Activated naive CD4-positive, alpha-beta T cell treated with anti-CD3 and anti-CD28 coated beads, Interleukin-2, amount 50 U/mL, for 72 hours (primary cell): ENCODE measurements at regions not wholly inside any gene's neighbourhood (a gene's known extent, or its start where the extent isn't known, plus 50 kb on each side); places are given as distances from the start of the nearest gene placed in this dataset.
A peak's percentile ranks its signal among the peaks of the same experiment; 100 is the strongest.

ENCODE experiments used
- ATAC-seq, 2 donors: fragments of 150-1000 bp; cut with Tn5 transposase; 2 replicates each; pipeline ENCODE4 v1.10.0; 2021; ENCODE audit warnings: mild to moderate bottlenecking in 2 of 2, moderate library complexity in 2 of 2
- DNase-seq, 2 donors: peaks; one replicate each; pipeline ENCODE4 v3.0.0; 2021 to 2022; ENCODE audit warnings: low spot score in 2 of 2
- H3K27ac Mint-ChIP-seq, 2 donors: one replicate each; pipeline ENCODE4 v1.8.0; 2022; ENCODE audit warnings: mild to moderate bottlenecking in 2 of 2, mixed read lengths in 2 of 2
- H3K36me3 Mint-ChIP-seq, 2 donors: one replicate each; pipeline ENCODE4 v1.8.0; 2022; ENCODE audit warnings: mixed read lengths in 2 of 2
- H3K9me3 Mint-ChIP-seq, 2 donors: one replicate each; pipeline ENCODE4 v1.8.0; 2022; ENCODE audit warnings: mixed read lengths in 2 of 2

- no peak overlapping the region for H3K27ac Mint-ChIP-seq
- DNase-seq (no peak), ATAC-seq (no peak)
- peaks cover 0 to 15% of the 10 kb centered on the region in 2 donors for H3K9me3 Mint-ChIP-seq
- no peaks in the 10 kb centered on the region for H3K36me3 Mint-ChIP-seq
These were observed 378.2 kb downstream of the FOXO1 start for GRCh38 chr13:40288259-40288658.

GRCh38 chr13:40290758-40291157 lies 375.7 kb downstream of the FOXO1 start:
- Mint-ChIP-seq H3K27ac (peak overlapping the region in 1 of 2 donors; percentile 24), H3K36me3 (peaks cover 0 to 7% of the 10 kb centered on the region in 2 donors)
- ATAC-seq: peak in 1 of 2 donors; percentile 69

GRCh38 chr13:40292108-40292507 lies 374.3 kb downstream of the FOXO1 start:
- ATAC-seq (no peak), DNase-seq (no peak)
- H3K9me3 Mint-ChIP-seq: peaks cover 0 to 25% of the 10 kb centered on the region in 2 donors
- H3K36me3 Mint-ChIP-seq: peaks cover 0 to 15% of the 10 kb centered on the region in 2 donors
- no peak overlapping the region for H3K27ac Mint-ChIP-seq

More at GRCh38 chr13:40290758-40291157, 375.7 kb downstream of the FOXO1 start:
- H3K9me3 Mint-ChIP-seq: peaks cover 0 to 20% of the 10 kb centered on the region in 2 donors
- DNase-seq: no peak

GRCh38 chr13:40292536-40292935 lies 373.9 kb downstream of the FOXO1 start:
- ATAC-seq: no peak
- DNase-seq: no peak
- Mint-ChIP-seq H3K36me3 (peaks cover 0 to 15% of the 10 kb centered on the region in 2 donors), H3K9me3 (peaks cover 0 to 23% of the 10 kb centered on the region in 2 donors), H3K27ac (no peak overlapping the region)

- H3K9me3 Mint-ChIP-seq: peaks cover 32 to 38% of the 10 kb centered on the region in 2 donors
- no peak for DNase-seq
- ATAC-seq: no peak
- H3K27ac Mint-ChIP-seq: no peak overlapping the region
- peaks cover 31 to 58% of the 10 kb centered on the region in 2 donors for H3K36me3 Mint-ChIP-seq
These were observed 364.1 kb downstream of the FOXO1 start for GRCh38 chr13:40302351-40302750.

- no peak for ATAC-seq
- no peak overlapping the region for H3K27ac Mint-ChIP-seq
- no peak for DNase-seq
- peaks cover 27 to 50% of the 10 kb centered on the region in 2 donors for H3K9me3 Mint-ChIP-seq
- peaks cover 31 to 77% of the 10 kb centered on the region in 2 donors for H3K36me3 Mint-ChIP-seq
These were observed 362.1 kb downstream of the FOXO1 start for GRCh38 chr13:40304391-40304790.

GRCh38 chr13:40306817-40307216 lies 359.6 kb downstream of the FOXO1 start:
- H3K36me3 Mint-ChIP-seq: peaks cover 24 to 61% of the 10 kb centered on the region in 2 donors
- H3K27ac Mint-ChIP-seq: peak overlapping the region; percentile 11 to 33
- DNase-seq: peak; percentile 53 to 69
- peaks cover 21 to 39% of the 10 kb centered on the region in 2 donors for H3K9me3 Mint-ChIP-seq
- ATAC-seq: peak; percentile 94 to 97

- Mint-ChIP-seq H3K36me3 (peaks cover 17 to 47% of the 10 kb centered on the region in 2 donors), H3K27ac (no peak overlapping the region)
- ATAC-seq: no peak
These were observed 356.6 kb downstream of the FOXO1 start for GRCh38 chr13:40309881-40310280.

GRCh38 chr13:40311356-40312101 lies 354.9 kb downstream of the FOXO1 start:
- peaks cover 3 to 15% of the 10 kb centered on the region in 2 donors for H3K9me3 Mint-ChIP-seq
- DNase-seq: no peak
- H3K36me3 Mint-ChIP-seq: peaks cover 2 to 33% of the 10 kb centered on the region in 2 donors
- ATAC-seq: no peak
- H3K27ac Mint-ChIP-seq: no peak overlapping the region

More at GRCh38 chr13:40309881-40310280, 356.6 kb downstream of the FOXO1 start:
- no peak for DNase-seq
- peaks cover 11 to 28% of the 10 kb centered on the region in 2 donors for H3K9me3 Mint-ChIP-seq

- Mint-ChIP-seq H3K27ac (peak overlapping the region in 1 of 2 donors; percentile 22), H3K9me3 (peaks cover 0 to 2% of the 10 kb centered on the region in 2 donors), H3K36me3 (peaks cover 0 to 14% of the 10 kb centered on the region in 2 donors)
- ATAC-seq (peak in 1 of 2 donors; percentile 42), DNase-seq (no peak)
These were observed 352.9 kb downstream of the FOXO1 start for GRCh38 chr13:40313269-40314200.

GRCh38 chr13:40315416-40316064 lies 350.9 kb downstream of the FOXO1 start:
- Mint-ChIP-seq H3K9me3 (peaks cover 4 to 9% of the 10 kb centered on the region in 2 donors), H3K36me3 (peaks cover 0 to 9% of the 10 kb centered on the region in 2 donors), H3K27ac (peak overlapping the region; percentile 83 to 96)
- ATAC-seq: peak; percentile 77 to 78
- DNase-seq: peak; percentile 49 to 67

GRCh38 chr13:40316301-40316700 lies 350.1 kb downstream of the FOXO1 start:
- Mint-ChIP-seq H3K36me3 (peaks cover 0 to 12% of the 10 kb centered on the region in 2 donors), H3K27ac (peak overlapping the region; percentile 83 to 86), H3K9me3 (peaks cover 6 to 10% of the 10 kb centered on the region in 2 donors)
- peak; percentile 53 to 57 for DNase-seq
- ATAC-seq: peak; percentile 83 to 88

- ATAC-seq: no peak
- DNase-seq: no peak
- peaks cover 7 to 10% of the 10 kb centered on the region in 2 donors for H3K9me3 Mint-ChIP-seq
- H3K27ac Mint-ChIP-seq: peak overlapping the region in 1 of 2 donors; percentile 83
- peaks cover 0 to 13% of the 10 kb centered on the region in 2 donors for H3K36me3 Mint-ChIP-seq
These were observed 348.5 kb downstream of the FOXO1 start for GRCh38 chr13:40317980-40318327.

- ATAC-seq (no peak), DNase-seq (no peak)
- Mint-ChIP-seq H3K27ac (no peak overlapping the region), H3K9me3 (peaks cover 11 to 13% of the 10 kb centered on the region in 2 donors), H3K36me3 (peaks cover 0 to 17% of the 10 kb centered on the region in 2 donors)
These were observed 348.1 kb downstream of the FOXO1 start for GRCh38 chr13:40318366-40318765.

GRCh38 chr13:40319699-40320579 lies 346.5 kb downstream of the FOXO1 start:
- no peak overlapping the region for H3K27ac Mint-ChIP-seq
- ATAC-seq (no peak), DNase-seq (no peak)

More at GRCh38 chr13:40319699-40320579, 346.5 kb downstream of the FOXO1 start:
- Mint-ChIP-seq H3K36me3 (peaks cover 10 to 24% of the 10 kb centered on the region in 2 donors), H3K9me3 (peaks cover 22% of the 10 kb centered on the region in 2 donors)
